GM12878 (cell line): ENCODE measurements at regions not wholly inside any gene's neighbourhood (a gene's known extent, or its start where the extent isn't known, plus 50 kb on each side); places are given as distances from the start of the nearest gene placed in this dataset.

ENCODE experiments used
- ATAC-seq: fragments of 200-7000 bp; cut with Tn5 transposase; 3 replicates; pipeline ENCODE4 v1.9.1; 2020; ENCODE audit warnings: mild to moderate bottlenecking, moderate library complexity
- BruUV-seq: library from RNA; stranded (reverse); fragments of 400-500 nt; replicated peaks from 2 replicates; lab custom pipeline; 2021; lab: Mats Ljungman, UMichigan
- CTCF ChIA-PET: fragments of 300-600 bp; sonication (Branson Sonifier 250); formaldehyde crosslinking; extraction: SDS; loops from one replicate; lab custom pipeline; 2021; ENCODE audit warnings: inconsistent platforms; lab: Yijun Ruan, JAX
- POLR2A ChIA-PET: fragments of 350-600 bp; formaldehyde crosslinking; extraction: SDS; loops from one replicate; lab custom pipeline; 2021; ENCODE audit warnings: inconsistent platforms; lab: Charles Lee
- RAD21 ChIA-PET: fragments of 300-600 bp; sonication (Branson Sonifier 250); formaldehyde crosslinking; loops from one replicate; lab custom pipeline; 2023; ENCODE audit warnings: antibody characterized with exemption; ENCODE audit not compliant: unreplicated experiment; lab: Charles Lee
- SMC1A ChIA-PET: fragments of 300-600 bp; sonication (Branson Sonifier 250); formaldehyde crosslinking; loops from one replicate; lab custom pipeline; 2023; ENCODE audit not compliant: unreplicated experiment, uncharacterized antibody; lab: Charles Lee
- DNase-seq: peaks from one replicate; pipeline ENCODE4 v3.0.0-alpha.2; 2011; ENCODE audit warnings: low read depth, low spot score
- FAIRE-seq: peaks from 3 replicates; lab custom pipeline; 2011; peaks lifted over from hg19 to GRCh38; lab: Jason Lieb, UNC
- H2AFZ ChIP-seq: 2 replicates; pipeline ENCODE4 v1.6.0; 2011; ENCODE audit warnings: low read depth, low read length, control low read depth; ENCODE audit not compliant: control insufficient read depth
- H3K27ac ChIP-seq: 2 replicates; pipeline ENCODE4 v1.5.1; 2011; ENCODE audit warnings: control low read depth; ENCODE audit not compliant: control insufficient read depth, insufficient read depth
- H3K27me3 ChIP-seq, 2 experiments: replicated peaks in 1 of 2; 2 replicates each; pipeline versions ENCODE4 v1.6.0 to v1.6.1; 2011; ENCODE audit warnings: low read length in 1 of 2; ENCODE audit not compliant: control insufficient read depth in 2 of 2, insufficient read depth in 2 of 2
- H3K36me3 ChIP-seq, 2 experiments: 2 replicates each; pipeline ENCODE4 v1.5.1; 2011; ENCODE audit warnings: low read length in 1 of 2; ENCODE audit not compliant: control insufficient read depth in 2 of 2, insufficient read depth in 2 of 2
- H3K4me1 ChIP-seq: 2 replicates; pipeline ENCODE4 v1.6.1; 2011; ENCODE audit warnings: mild to moderate bottlenecking, low read length, moderate library complexity, mixed read lengths; ENCODE audit not compliant: control insufficient read depth, insufficient read depth
- H3K4me2 ChIP-seq: 2 replicates; pipeline ENCODE4 v1.6.0; 2011; ENCODE audit warnings: control low read depth; ENCODE audit not compliant: control insufficient read depth, insufficient read depth
- H3K4me3 ChIP-seq: fragments of 200-600 bp; sonication (generic); 2 replicates; pipeline ENCODE4 v1.5.1; 2016
- H3K79me2 ChIP-seq: 2 replicates; pipeline ENCODE4 v1.6.0; 2011; ENCODE audit warnings: low read length; ENCODE audit not compliant: control insufficient read depth, insufficient read depth
- H3K9ac ChIP-seq: 2 replicates; pipeline ENCODE4 v1.8.0; 2011; ENCODE audit warnings: low read length, control low read depth, mixed read lengths; ENCODE audit not compliant: control insufficient read depth, insufficient read depth
- H3K9me3 ChIP-seq: replicated peaks from 3 replicates; pipeline ENCODE4 v1.5.1; 2011; ENCODE audit warnings: mild to moderate bottlenecking, low read length; ENCODE audit not compliant: control insufficient read depth, insufficient read depth
- H4K20me1 ChIP-seq: 2 replicates; pipeline ENCODE4 v1.6.0; 2011; ENCODE audit not compliant: control insufficient read depth, insufficient read depth
- BCL11A ChIP-seq: IDR thresholded peaks from 2 replicates; pipeline ENCODE4 v1.6.1; 2011; ENCODE audit warnings: low read depth, low read length
- FOS ChIP-seq: IDR thresholded peaks from 3 replicates; pipeline ENCODE4 v1.6.1; 2011; ENCODE audit warnings: borderline replicate concordance; ENCODE audit not compliant: insufficient read length; ENCODE audit errors: extremely low read depth
- HDAC2 ChIP-seq: fragments of 200-600 bp; sonication (generic); IDR thresholded peaks from 2 replicates; pipeline ENCODE4 v1.6.1; 2017
- IKZF2 ChIP-seq, 2 experiments: fragments of 450-650 bp; IDR thresholded peaks; 2 replicates each; pipeline ENCODE4 v1.6.1; 2017; ENCODE audit warnings: mild to moderate bottlenecking in 2 of 2, moderate library complexity in 2 of 2
- JUNB ChIP-seq: IDR thresholded peaks from 2 replicates; pipeline ENCODE4 v1.6.1; 2016; ENCODE audit warnings: antibody characterized with exemption, mild to moderate bottlenecking
- PAX8 ChIP-seq: fragments of 450-650 bp; IDR thresholded peaks from 2 replicates; pipeline ENCODE4 v1.6.1; 2017; ENCODE audit warnings: mild to moderate bottlenecking, moderate library complexity
- SIX5 ChIP-seq: IDR thresholded peaks from 2 replicates; pipeline ENCODE4 v1.6.1; 2011; ENCODE audit warnings: mild to moderate bottlenecking, low read depth, low read length, moderate library complexity; ENCODE audit not compliant: severe bottlenecking
- USF2 ChIP-seq: IDR thresholded peaks from 2 replicates; pipeline ENCODE4 v1.6.1; 2011; ENCODE audit warnings: low read depth, low read length, improper control_type of control experiment, borderline replicate concordance
- WGBS: methylation state at CpG from one replicate; pipeline ENCODE4 v1.1.6; 2016; ENCODE audit warnings: low lambda C conversion rate; ENCODE audit not compliant: insufficient replicate concordance, insufficient coverage; ENCODE audit errors: missing lambda C conversion rate; 5-methylcytosine and 5-hydroxymethylcytosine counted together
- in situ Hi-C: fragments of 300-500 bp; cut with MboI; formaldehyde crosslinking; loops from 9 replicates; pipeline ENCODE4 v1.14.3; 2018; ENCODE audit warnings: mixed read lengths
- intact Hi-C: fragments of 100-400 bp; cut with micrococcal nuclease; formaldehyde crosslinking; loops from one replicate; pipeline ENCODE4 v1.14.2; 2022; ENCODE audit not compliant: unreplicated experiment

- RAD21 ChIA-PET, result no interaction called here
- WGBS, result 0% methylated on average over 3 of the region's 3 CpGs
- SMC1A ChIA-PET, result interaction anchor here (0.6 kb wide), 1 partner anchor 162 kb away, joined by 3 read pairs; no protein-coding TSS in a partner anchor
- Histone ChIP-seq H4K20me1 (no peaks in the 10 kb centered on the region), H3K4me1 (no peaks in the 10 kb centered on the region), H2AFZ (no peak overlapping the region), H3K36me3 (no peaks in the 10 kb centered on the region), H3K27me3 (no peaks in the 10 kb centered on the region), H3K4me2 (no peak overlapping the region), H3K27ac (no peak overlapping the region), H3K4me3 (no peak overlapping the region), H3K79me2 (no peaks in the 10 kb centered on the region), H3K9me3 (no peaks in the 10 kb centered on the region), H3K9ac (no peak overlapping the region)
- CTCF ChIA-PET, result no interaction called here
- no peak for ATAC-seq
- BruUV-seq, result no TSS peak
- intact Hi-C loops, result no loop called here
- no peak for DNase-seq
- POLR2A ChIA-PET, result no interaction called here
- FAIRE-seq, result no peak
- TF ChIP-seq PAX8 (no peak), FOS (no peak), JUNB (no peak), SIX5 (no peak)
- in situ Hi-C loops, result no loop called here
These were observed 75.7 kb upstream of the TEX13D start for GRCh38 chrX:124256629-124257380.

- no peaks in the 10 kb centered on the region for H3K9me3 ChIP-seq
- no peaks in the 10 kb centered on the region for H3K4me1 ChIP-seq
- no peak overlapping the region for H3K4me2 ChIP-seq
- H3K27ac ChIP-seq, result no peak overlapping the region
- H3K27me3 ChIP-seq, result no peaks in the 10 kb centered on the region
- DNase-seq (no peak), FAIRE-seq (no peak), ATAC-seq (no peak)
- RAD21 ChIA-PET, result no interaction called here
- SMC1A ChIA-PET, result no interaction called here
- H2AFZ ChIP-seq, result no peak overlapping the region
- TF ChIP-seq HDAC2, result no peak
- TF ChIP-seq USF2, result no peak
- TF ChIP-seq IKZF2 (IDR thresholded peaks at IDR 0.05), result no peak
- TF ChIP-seq BCL11A, result no peak
- no peaks in the 10 kb centered on the region for H3K79me2 ChIP-seq
- no TSS peak for BruUV-seq
- intact Hi-C loops (no loop called here), in situ Hi-C loops (no loop called here)
- POLR2A ChIA-PET, result no interaction called here
- CTCF ChIA-PET, result no interaction called here
- H3K4me3 ChIP-seq, result no peak overlapping the region
- H3K36me3 ChIP-seq, result no peaks in the 10 kb centered on the region
- H4K20me1 ChIP-seq, result no peaks in the 10 kb centered on the region
- 48% methylated on average over 5 of the region's 5 CpGs for WGBS
- H3K9ac ChIP-seq, result no peak overlapping the region
These were observed 74.3 kb upstream of the TEX13D start for GRCh38 chrX:124257924-124258702.
